ENCODE measurements at regions not wholly inside any gene's neighbourhood (a gene's known extent, or its start where the extent isn't known, plus 50 kb on each side); places are given as distances from the start of the nearest gene placed in this dataset.
"Not testable (repeated sequence)": the region's sequence is repeated elsewhere in the genome, so short reads cannot be mapped to it uniquely, and the experiment has no call there.

- DNase-seq, result peak; percentile 92
These were observed 569.6 kb upstream of the GJE1 start for GRCh38 chr6:141562851-141563763.

DNA sequence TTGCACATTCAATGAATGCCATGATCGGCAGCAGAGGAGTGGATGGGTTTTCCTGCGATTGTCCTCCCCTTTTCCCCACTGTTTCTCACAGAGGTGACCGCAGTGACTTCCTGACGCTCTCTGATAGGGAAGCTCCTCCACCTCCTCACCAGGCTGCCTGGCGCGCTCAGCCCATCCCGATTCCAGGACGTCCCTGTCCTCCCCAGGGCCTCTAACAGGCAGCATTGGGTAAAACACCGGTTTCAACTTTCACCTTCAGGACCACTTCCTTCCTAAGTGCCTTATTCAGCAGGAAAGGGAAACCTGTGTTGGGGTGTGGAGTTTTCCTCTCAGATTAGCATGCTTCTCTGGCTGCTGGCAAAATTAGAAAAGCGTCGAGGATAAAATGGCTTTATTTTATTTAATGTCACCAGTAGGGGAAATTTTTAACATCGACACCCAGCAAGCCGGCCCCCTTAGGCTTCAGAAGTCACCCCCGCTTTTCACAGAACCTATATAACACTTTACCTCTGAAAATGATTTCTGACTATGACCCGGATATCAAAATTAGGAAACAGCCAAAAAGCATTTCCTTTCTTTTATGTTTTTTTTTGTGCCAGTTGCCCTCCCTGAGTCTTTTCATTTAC is 570.4 kb upstream of the GJE1 start:
- no peak for DNase-seq

DNA sequence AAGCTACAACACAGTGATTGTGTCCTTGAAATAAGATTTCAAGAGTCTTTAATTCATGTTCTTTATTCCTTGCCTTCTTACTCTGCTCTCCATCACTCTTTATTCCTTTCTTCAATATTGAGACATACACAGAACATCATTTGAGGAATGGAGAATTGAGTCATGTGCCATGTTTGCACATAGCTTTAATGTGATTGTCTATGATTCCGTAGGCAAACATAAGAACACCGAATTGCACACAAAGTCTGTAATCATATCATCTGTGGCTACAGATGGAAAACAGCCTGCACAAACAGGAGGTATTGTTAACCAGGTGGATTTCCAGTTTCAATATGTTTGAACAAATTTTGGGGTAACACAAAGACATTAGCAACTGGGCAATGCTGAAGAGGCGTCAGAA is 571.6 kb upstream of the GJE1 start:
- no peak for DNase-seq

DNA sequence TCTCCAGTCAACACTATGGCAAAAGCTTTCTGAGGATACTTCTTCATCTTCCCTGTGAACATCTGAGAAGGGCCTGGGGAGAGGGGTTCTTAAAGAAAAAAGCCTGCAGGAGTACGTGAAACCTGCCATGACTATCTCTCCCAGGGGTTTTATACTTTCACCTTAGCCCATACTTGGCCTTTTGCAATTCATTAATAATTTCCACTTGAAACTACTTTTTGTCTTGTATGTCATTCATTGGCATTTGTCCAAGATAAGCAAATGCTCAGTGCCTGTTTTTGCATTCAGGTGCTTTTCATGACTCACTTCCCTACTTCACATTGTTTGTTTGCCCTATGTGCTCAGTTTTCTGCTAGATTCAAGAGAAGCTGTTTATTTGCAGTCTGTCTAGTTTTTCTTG is 580.3 kb upstream of the GJE1 start:
- no peak for DNase-seq

- no peak for DNase-seq
These were observed 580.7 kb upstream of the GJE1 start for GRCh38 chr6:141552031-141552430.

DNA sequence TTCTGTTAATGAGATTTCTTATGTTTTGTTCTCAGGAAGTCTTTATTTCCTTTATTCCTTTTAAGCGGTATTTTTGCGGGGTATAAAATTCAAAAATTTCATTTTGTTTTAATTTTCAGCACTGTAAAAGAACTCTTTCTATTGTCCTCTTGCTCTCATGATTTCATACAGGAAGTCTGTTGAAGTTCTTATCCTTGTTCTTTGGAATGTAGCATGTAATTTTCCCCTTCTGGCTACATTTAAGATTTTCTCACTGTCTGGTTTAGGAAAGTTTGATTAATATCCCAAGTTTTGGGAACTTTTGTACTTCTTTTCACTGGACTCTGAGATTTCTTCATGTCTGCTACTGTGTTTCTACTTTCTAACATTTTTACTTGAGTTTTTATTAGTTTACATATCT is 581.4 kb upstream of the GJE1 start:
- no peak for DNase-seq

DNA sequence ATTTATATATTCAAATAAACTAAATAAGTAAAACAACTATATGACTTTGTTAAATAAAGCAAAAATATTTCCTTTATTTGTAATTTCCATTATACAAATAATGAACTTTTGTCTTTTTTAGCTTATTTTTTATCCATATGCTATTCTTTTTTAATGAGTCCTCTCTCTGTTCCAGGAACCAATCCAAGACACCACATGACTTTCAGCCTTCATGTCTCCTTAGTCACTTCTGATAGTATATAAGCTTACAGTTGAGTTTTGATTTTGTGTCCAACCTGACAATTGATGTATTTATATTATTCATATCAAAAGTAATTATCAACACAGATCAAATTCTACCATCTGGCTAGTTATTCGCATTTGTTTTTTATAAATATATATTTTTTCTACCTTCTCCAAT is 582.3 kb upstream of the GJE1 start:
- no peak for DNase-seq

- DNase-seq, result no peak
These were observed 583.8 kb upstream of the GJE1 start for GRCh38 chr6:141548966-141549365.

GRCh38 chr6:141541581-141542324 is 591.0 kb upstream of the GJE1 start:
- DNase-seq, result no peak

- no peak for DNase-seq
These were observed 592.5 kb upstream of the GJE1 start for GRCh38 chr6:141540207-141540606.

- no peak for DNase-seq
These were observed 593.1 kb upstream of the GJE1 start for GRCh38 chr6:141539617-141540016.

DNA sequence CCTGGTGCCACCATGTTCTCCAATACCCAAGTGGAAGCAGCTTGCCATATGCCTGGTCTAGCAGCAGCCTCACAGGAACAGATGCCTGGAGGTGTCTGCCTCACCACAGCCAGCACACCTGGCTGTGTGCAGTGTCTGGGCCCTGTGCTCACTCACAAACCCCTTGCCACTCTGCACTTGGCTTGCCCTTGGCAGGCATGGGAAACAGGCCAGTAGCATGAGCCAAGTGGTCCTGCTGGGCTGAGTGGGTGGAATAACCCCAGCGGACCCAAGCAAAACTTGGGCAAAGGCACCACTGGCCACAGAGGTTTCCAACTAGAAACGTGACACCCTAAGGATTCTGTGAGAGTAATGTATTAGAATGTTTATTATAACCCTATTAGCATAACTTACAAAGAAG is 600.5 kb upstream of the GJE1 start:
- no peak for DNase-seq

DNA sequence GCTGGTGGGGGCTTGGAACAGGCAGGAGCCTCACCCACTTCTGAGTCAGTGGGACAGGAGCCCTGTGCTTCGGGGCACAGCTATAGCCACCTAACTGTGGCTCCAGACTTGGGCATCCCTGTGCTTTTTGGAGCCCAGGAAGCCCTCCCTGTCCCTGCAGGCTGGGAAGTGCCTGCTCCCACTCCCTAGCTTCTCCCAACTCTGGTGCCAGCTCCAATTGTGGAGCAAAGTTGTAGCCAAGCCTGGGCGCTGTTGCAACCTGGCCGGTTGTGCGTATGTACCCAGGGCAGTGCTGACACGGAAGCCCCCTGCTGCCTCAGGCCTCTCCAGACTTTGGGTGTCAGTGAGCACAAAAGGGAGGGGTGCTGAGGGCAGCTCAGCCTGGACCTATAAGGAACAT is 601.7 kb upstream of the GJE1 start:
- DNase-seq, result no peak

GRCh38 chr6:141528596-141528995 is 604.1 kb upstream of the GJE1 start:
- DNase-seq, result no peak

DNA sequence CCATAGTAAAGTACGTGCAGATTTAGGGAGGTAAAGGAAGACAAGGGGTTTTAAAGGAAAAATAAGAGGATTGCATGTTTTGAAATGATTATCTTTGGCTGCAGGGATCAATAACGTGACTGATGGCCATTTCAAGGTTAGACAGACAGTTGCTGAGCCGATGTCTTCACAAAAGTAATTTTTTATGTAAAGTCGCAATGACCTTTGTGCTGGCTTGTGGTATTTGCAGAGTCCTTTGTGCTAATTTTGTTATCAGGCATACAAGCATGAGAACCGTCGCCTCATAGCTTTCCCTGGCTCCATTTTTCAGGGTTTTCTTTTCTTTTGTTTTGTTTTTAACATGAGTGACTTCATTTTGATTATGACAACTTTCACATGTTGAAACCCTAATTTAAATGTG is 605.7 kb upstream of the GJE1 start:
- no peak for DNase-seq

DNA sequence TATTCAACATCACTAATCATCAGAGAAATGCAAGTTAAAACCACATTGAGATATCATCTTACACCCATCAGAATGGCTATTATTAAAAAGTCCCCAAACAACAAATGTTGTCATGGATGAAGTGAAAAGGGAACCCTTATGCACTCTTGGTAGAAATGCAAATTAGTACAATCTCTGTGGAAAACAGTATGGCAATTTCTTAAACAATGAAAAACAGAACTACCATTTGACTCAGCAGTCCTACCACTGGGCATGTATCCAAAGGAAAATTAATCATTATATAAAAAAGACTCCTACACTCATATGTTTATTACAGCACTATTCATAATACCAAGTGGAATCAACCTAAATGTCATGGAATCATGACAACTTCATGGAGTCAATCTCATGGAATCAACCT is 611.3 kb upstream of the GJE1 start:
- no peak for DNase-seq

GRCh38 chr6:141513830-141514229 is 618.9 kb upstream of the GJE1 start:
- no peak for DNase-seq

DNA sequence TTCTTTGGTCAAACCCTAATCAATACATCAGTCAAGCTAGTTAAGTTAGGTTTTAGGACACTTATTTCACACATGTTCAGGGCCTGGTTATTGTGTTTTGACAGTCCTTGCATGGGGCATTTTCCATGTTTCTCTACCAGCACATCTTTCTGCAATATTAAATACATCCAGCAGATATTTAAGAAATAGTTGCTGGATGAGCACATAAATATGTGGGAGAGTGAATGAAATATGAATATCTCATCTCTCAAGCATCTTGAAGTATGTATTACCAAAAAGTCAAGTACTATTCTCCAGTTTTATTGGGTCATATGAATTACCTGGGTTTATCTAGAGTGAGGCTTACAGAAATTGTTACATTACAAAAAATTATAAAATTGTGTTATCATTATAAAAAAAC is 621.9 kb upstream of the GJE1 start:
- no peak for DNase-seq

GRCh38 chr6:141506062-141506461 is 626.7 kb upstream of the GJE1 start:
- not testable (repeated sequence) for DNase-seq

DNA sequence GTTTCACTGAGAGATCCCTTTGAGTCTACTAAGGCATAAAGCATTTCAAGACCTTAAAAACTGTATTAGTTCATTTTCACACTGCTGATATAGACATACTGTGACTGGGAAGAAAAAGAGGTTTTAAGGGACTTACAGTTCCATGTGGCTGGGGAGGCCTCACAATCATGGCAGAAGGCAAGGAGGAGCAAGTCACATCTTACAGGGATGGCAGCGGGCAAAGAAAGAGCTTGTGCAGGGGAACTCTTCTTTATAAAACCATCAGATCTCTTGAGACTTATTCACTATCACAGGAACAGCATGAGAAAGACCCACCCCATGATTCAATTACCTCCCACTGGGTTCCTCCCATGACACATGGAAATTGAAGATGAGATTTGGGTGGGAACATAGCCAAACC is 628.4 kb upstream of the GJE1 start:
- DNase-seq, result not testable (repeated sequence)

GRCh38 chr6:141501616-141502015 is 631.1 kb upstream of the GJE1 start:
- no peak for DNase-seq

DNA sequence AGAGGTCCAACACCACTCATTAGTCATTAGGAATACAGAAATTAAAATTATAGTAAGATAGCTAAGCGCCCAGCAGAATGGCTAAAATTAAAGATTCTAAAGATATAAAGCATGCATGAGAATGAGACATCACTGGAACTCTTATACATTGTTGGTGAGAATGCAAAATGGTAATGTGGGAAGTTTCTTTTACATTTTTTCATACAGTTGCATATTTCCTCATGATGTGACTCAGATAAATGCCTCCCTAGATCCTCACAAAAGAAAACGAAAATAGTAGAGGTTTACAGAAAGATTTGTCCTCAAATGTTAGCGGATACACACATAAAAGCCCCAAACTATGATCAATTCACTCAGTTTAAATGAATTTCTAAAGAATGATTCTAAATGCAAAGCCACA is 633.7 kb upstream of the GJE1 start:
- DNase-seq, result no peak

DNA sequence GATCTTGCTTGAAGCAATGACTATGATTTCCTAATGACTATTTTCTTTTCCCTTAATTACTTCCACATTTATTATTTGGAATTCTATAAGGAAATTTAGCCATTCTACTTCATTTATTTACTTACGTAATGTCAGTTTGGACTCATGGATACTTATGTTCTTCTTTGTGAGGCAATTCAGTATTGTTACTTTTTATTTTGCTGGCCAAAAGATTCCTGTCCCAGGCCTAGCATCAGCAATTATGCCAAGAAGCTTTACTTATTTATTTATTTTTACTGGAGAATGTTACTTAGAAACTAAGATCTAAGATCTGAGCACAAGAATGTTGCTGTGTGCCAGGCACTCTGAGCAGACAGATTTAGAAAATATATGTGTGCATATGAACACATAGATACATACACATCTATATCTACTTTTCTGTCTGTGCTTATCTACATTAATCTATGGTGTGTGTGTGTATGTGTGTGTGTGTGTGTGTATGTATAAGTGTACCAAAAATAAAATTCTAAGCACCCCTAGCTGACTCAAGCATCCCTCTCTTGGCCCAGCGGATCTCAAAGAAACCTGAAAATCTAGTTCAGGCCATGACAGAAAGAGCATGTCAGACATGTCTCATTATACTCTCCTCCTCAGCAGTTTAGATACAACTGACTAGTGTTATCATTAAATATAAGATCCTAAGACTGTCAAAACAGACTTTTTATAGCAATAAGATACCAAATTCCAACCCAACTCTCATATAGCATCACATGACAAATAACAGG is 640.0 kb upstream of the GJE1 start:
- DNase-seq, result no peak

Data from hindlimb muscle (tissue), 1 donor.